ENCODE measurements at regions not wholly inside any gene's neighbourhood (a gene's known extent, or its start where the extent isn't known, plus 50 kb on each side); places are given as distances from the start of the nearest gene placed in this dataset.

DNA sequence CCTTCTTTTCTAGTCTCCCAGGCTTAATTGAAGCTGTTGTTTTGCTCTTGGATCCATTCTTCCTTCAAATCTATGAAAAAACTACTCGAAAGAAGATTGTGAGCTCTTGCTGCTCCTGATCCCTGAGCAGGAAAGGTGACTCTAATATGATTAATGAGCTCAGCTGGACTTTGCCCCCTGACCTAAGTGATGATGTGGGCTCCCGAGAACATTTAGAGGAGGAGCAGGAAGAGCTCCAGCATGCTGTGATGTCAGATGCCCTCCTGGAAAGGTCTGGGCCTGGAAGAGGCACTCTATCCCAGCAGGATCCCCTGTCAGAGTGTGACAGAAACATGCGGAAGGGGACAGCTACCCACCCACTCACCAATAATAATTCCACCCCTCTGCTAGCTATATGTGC is 117.9 kb upstream of the PELI1 start:
- peak overlapping the region in 1 of 2 donors; percentile 23 for H3K27ac ChIP-seq (ENCODE audit: low read depth in 2 of 2, low read length in 2 of 2)
- no peaks in the 10 kb centered on the region for H3K9me3 ChIP-seq (ENCODE audit: control insufficient read depth in 2 of 2, low read length in 2 of 2)
- no peak overlapping the region for H3K9ac ChIP-seq (ENCODE audit: low read depth in 1 of 2, low read length in 2 of 2)
- peaks cover 0 to 5% of the 10 kb centered on the region in 2 donors for H3K4me1 ChIP-seq (ENCODE audit: control insufficient read depth in 2 of 2, insufficient read depth in 2 of 2, low read length in 2 of 2)
- no peak overlapping the region for H3K4me3 ChIP-seq (ENCODE audit: low read length in 2 of 2)
- no peaks in the 10 kb centered on the region for H3K27me3 ChIP-seq (ENCODE audit: control insufficient read depth in 2 of 2, insufficient read depth in 2 of 2, low read length in 2 of 2)
- H3K36me3 ChIP-seq (ENCODE audit: control insufficient read depth in 2 of 2, insufficient read depth in 2 of 2, low read length in 2 of 2): no peaks in the 10 kb centered on the region

DNA sequence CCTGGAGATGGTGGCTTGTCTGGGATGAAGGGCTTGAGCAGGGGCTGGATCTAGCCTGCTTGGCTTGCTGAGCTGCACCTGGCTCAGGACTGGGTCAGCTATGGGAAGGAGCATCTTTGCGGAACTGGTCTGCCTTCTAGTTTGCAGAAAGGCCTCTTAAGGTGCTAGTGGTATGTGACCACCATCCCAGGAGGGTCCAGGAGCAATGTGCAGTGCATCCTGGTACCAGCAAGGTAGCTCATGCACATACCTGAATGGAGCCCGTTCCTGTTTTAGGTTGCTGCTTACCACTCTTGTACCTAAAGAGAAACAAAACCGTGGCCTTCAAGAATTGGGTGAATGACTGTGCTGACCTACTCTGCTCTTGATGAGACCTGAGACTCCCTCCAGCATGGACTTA is 118.6 kb upstream of the PELI1 start:
- Histone ChIP-seq H3K4me1 (ENCODE audit: control insufficient read depth in 2 of 2, insufficient read depth in 2 of 2, low read length in 2 of 2) (peaks cover 0 to 5% of the 10 kb centered on the region in 2 donors), H3K9ac (ENCODE audit: low read depth in 1 of 2, low read length in 2 of 2) (no peak overlapping the region), H3K9me3 (ENCODE audit: control insufficient read depth in 2 of 2, low read length in 2 of 2) (no peaks in the 10 kb centered on the region), H3K27me3 (ENCODE audit: control insufficient read depth in 2 of 2, insufficient read depth in 2 of 2, low read length in 2 of 2) (no peaks in the 10 kb centered on the region), H3K27ac (ENCODE audit: low read depth in 2 of 2, low read length in 2 of 2) (no peak overlapping the region), H3K36me3 (ENCODE audit: control insufficient read depth in 2 of 2, insufficient read depth in 2 of 2, low read length in 2 of 2) (no peaks in the 10 kb centered on the region), H3K4me3 (ENCODE audit: low read length in 2 of 2) (no peak overlapping the region)

DNA sequence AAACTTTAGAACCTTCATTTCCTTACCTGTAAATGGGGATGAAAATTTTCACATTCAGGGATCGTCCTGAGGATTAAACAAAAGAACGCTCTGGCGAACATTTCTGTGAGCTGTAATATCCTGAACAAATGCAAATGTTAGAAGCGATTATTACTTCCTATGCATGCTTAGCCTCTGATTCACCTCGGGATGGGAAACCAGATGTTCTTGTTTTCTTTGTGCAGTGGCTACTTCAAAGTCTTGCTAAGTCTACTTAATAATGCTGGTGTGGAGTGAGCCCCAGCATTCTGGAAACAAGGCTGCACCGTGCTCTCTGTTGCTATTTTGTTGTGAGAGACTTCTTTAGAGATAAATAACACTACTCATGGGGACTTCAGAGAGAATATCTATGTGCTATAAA is 119.1 kb upstream of the PELI1 start:
- H3K9ac ChIP-seq (ENCODE audit: low read depth in 1 of 2, low read length in 2 of 2): no peak overlapping the region
- no peaks in the 10 kb centered on the region for H3K9me3 ChIP-seq (ENCODE audit: control insufficient read depth in 2 of 2, low read length in 2 of 2)
- no peak overlapping the region for H3K4me3 ChIP-seq (ENCODE audit: low read length in 2 of 2)
- peaks cover 0 to 5% of the 10 kb centered on the region in 2 donors for H3K4me1 ChIP-seq (ENCODE audit: control insufficient read depth in 2 of 2, insufficient read depth in 2 of 2, low read length in 2 of 2)
- no peaks in the 10 kb centered on the region for H3K27me3 ChIP-seq (ENCODE audit: control insufficient read depth in 2 of 2, insufficient read depth in 2 of 2, low read length in 2 of 2)
- no peak overlapping the region for H3K27ac ChIP-seq (ENCODE audit: low read depth in 2 of 2, low read length in 2 of 2)
- no peaks in the 10 kb centered on the region for H3K36me3 ChIP-seq (ENCODE audit: control insufficient read depth in 2 of 2, insufficient read depth in 2 of 2, low read length in 2 of 2)

DNA sequence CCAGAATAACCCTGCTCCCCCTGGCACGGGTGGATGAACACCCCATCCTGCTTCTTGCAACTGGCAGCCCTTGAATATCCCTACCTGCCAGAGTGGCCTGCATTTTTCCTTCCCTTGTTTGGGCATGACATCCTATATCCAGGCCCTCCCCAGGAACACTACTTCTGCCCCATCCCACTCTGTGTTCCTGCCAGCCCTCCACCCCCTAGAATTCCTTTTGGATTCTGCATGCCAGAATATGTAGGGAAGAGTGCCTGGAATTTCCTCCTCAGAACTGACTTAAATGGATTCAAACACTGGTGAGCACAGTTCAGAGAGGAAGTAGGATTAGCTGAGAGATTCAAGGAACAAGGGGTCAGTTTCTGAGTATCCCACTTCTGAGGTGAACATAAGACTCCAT is 123.5 kb upstream of the PELI1 start:
- Histone ChIP-seq H3K4me3 (ENCODE audit: low read length in 2 of 2) (no peak overlapping the region), H3K36me3 (ENCODE audit: control insufficient read depth in 2 of 2, insufficient read depth in 2 of 2, low read length in 2 of 2) (no peaks in the 10 kb centered on the region), H3K27ac (ENCODE audit: low read depth in 2 of 2, low read length in 2 of 2) (no peak overlapping the region), H3K9me3 (ENCODE audit: control insufficient read depth in 2 of 2, low read length in 2 of 2) (peaks cover 0 to 5% of the 10 kb centered on the region in 2 donors), H3K4me1 (ENCODE audit: control insufficient read depth in 2 of 2, insufficient read depth in 2 of 2, low read length in 2 of 2) (peaks cover 0 to 1% of the 10 kb centered on the region in 2 donors), H3K9ac (ENCODE audit: low read depth in 1 of 2, low read length in 2 of 2) (no peak overlapping the region), H3K27me3 (ENCODE audit: control insufficient read depth in 2 of 2, insufficient read depth in 2 of 2, low read length in 2 of 2) (no peaks in the 10 kb centered on the region)

DNA sequence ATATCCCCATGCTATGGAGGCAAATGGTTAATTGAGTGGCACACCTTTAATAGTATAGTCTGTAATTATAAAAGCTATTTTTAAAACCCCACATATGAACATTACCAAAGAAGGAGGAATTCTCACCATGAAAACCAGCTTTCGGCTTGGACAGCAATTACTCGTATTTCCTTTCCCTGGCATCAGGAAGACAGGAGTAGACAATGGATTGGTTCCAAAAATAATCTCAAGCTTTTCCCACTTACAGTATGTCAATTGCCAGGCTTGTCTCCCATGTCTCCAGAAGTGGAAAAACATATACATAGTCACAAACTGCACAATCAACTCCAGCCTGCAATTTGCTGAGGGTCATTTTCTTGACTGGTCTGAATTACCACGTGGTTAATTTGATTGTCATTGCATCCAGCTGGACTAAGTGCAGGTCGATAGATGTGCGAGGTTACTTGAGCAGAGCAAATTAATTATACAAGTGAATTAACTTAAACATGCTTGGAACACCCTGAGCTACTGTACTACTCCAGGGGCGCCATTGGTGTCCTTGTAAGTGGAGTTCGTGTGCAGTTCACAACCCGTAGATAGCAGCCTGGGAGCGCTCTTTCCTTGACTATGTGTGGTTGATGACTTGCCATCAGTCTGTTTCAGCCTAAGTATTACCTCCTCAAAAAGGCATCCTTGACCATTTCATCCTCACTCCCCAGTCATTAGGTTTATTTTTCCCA is 124.3 kb upstream of the PELI1 start:
- H3K4me3 ChIP-seq (ENCODE audit: low read length in 2 of 2): no peak overlapping the region
- peaks cover 6 to 9% of the 10 kb centered on the region in 2 donors for H3K4me1 ChIP-seq (ENCODE audit: control insufficient read depth in 2 of 2, insufficient read depth in 2 of 2, low read length in 2 of 2)
- H3K36me3 ChIP-seq (ENCODE audit: control insufficient read depth in 2 of 2, insufficient read depth in 2 of 2, low read length in 2 of 2): no peaks in the 10 kb centered on the region
- no peak overlapping the region for H3K9ac ChIP-seq (ENCODE audit: low read depth in 1 of 2, low read length in 2 of 2)
- H3K9me3 ChIP-seq (ENCODE audit: control insufficient read depth in 2 of 2, low read length in 2 of 2): peaks cover 0 to 5% of the 10 kb centered on the region in 2 donors
- H3K27ac ChIP-seq (ENCODE audit: low read depth in 2 of 2, low read length in 2 of 2): no peak overlapping the region
- no peaks in the 10 kb centered on the region for H3K27me3 ChIP-seq (ENCODE audit: control insufficient read depth in 2 of 2, insufficient read depth in 2 of 2, low read length in 2 of 2)

DNA sequence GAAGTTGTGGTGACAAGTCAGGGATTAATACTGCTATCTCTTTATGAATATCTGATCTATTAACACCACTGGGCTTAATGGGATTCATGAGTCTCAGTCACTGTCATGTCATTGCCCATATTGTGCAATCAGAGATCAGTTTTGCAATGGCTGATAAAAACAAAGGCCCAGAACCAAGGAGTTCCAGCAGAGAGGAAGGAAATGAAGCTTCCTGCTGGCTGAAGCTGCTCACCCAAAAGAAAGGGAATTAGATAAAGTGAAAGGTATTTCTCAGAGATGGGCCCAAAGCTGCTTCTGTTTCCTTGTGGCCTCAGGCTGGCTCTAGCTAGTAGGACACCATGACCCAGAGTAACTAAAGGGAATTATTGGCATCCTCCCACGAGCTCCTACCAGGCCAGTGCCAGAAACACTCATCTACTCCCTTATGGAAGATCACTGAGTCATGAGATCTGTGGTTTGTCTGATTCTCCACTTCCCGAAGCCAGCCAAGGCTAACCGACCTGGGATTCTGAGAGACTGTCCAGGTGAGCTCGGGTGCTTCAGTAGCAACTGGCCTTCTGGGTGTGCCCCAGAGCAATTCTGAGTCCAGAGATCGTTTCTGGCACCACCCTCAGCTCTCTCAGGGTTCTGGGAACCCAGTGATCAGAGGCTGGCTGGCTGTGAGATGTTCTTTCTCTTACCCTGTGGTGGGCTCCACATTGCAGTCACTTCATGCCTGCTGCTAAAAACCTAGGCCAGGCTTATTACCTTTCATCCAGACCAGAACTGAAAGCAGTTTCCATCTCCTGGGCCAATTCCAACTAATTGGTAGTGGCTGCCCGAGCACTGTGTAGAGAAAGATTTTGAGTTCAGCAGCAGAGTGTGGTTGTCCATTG is 129.5 kb upstream of the PELI1 start:
- Histone ChIP-seq H3K27me3 (ENCODE audit: control insufficient read depth in 2 of 2, insufficient read depth in 2 of 2, low read length in 2 of 2) (no peaks in the 10 kb centered on the region), H3K4me1 (ENCODE audit: control insufficient read depth in 2 of 2, insufficient read depth in 2 of 2, low read length in 2 of 2) (peaks cover 12 to 18% of the 10 kb centered on the region in 2 donors), H3K9ac (ENCODE audit: low read depth in 1 of 2, low read length in 2 of 2) (peak overlapping the region in 1 of 2 donors; percentile 4), H3K36me3 (ENCODE audit: control insufficient read depth in 2 of 2, insufficient read depth in 2 of 2, low read length in 2 of 2) (no peaks in the 10 kb centered on the region), H3K9me3 (ENCODE audit: control insufficient read depth in 2 of 2, low read length in 2 of 2) (peaks cover 0 to 5% of the 10 kb centered on the region in 2 donors), H3K4me3 (ENCODE audit: low read length in 2 of 2) (peak overlapping the region in 1 of 2 donors; percentile 43), H3K27ac (ENCODE audit: low read depth in 2 of 2, low read length in 2 of 2) (peak overlapping the region; percentile 73 to 74)

DNA sequence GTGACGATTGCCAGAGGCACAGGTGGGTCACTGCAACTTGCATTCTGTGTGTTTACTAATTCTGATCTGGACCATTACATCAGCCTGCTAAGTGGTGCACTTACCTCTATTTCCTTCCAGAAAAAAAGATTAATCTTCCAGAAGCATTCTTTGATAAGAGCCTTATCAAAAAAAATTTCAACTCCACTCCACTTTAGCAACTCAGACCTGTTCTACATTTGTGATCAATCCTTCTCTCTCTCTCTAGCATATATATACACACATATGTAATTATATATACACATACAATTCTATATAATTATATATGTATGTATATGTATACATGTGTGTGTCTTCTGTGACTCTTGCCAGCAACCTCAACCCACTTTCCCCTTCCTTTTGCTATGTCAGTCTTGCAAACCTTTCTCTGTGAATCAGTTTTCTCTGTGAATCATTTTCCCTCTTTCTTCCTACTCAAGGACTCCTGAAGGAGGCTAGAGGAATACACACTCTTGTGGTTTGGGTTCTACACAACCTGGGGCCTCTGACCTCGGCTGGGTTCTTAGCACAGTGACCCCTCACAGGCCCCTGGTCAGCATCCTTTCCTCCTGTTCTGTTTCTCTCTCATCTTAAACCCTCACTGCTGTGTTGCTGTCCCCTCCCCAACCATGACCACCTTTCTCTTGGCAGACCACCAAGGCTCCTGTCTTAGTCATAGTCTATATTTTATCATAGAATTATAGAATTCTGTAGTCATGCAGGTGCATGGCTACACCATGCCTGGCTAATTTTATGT is 130.4 kb upstream of the PELI1 start:
- Histone ChIP-seq H3K27me3 (ENCODE audit: control insufficient read depth in 2 of 2, insufficient read depth in 2 of 2, low read length in 2 of 2) (no peaks in the 10 kb centered on the region), H3K4me1 (ENCODE audit: control insufficient read depth in 2 of 2, insufficient read depth in 2 of 2, low read length in 2 of 2) (peaks cover 12 to 18% of the 10 kb centered on the region in 2 donors), H3K4me3 (ENCODE audit: low read length in 2 of 2) (no peak overlapping the region), H3K36me3 (ENCODE audit: control insufficient read depth in 2 of 2, insufficient read depth in 2 of 2, low read length in 2 of 2) (no peaks in the 10 kb centered on the region), H3K9ac (ENCODE audit: low read depth in 1 of 2, low read length in 2 of 2) (peak overlapping the region in 1 of 2 donors; percentile 4), H3K27ac (ENCODE audit: low read depth in 2 of 2, low read length in 2 of 2) (peak overlapping the region in 1 of 2 donors; percentile 73), H3K9me3 (ENCODE audit: control insufficient read depth in 2 of 2, low read length in 2 of 2) (peaks cover 0 to 5% of the 10 kb centered on the region in 2 donors)

DNA sequence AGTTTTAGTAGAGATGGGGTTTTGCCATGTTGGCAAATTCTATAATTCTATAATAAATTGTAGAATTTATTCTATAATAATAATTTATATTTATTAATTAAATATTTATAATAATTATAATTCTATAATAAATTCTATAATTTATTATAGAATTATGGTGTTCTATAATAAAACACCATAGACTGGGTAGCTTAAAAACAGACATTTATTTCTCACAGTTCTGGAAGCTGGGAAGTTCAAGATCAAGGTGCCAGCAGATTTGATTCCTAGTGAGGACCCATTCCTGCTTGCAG is 130.9 kb upstream of the PELI1 start:
- no peaks in the 10 kb centered on the region for H3K36me3 ChIP-seq (ENCODE audit: control insufficient read depth in 2 of 2, insufficient read depth in 2 of 2, low read length in 2 of 2)
- H3K4me3 ChIP-seq (ENCODE audit: low read length in 2 of 2): no peak overlapping the region
- no peaks in the 10 kb centered on the region for H3K27me3 ChIP-seq (ENCODE audit: control insufficient read depth in 2 of 2, insufficient read depth in 2 of 2, low read length in 2 of 2)
- peaks cover 0 to 5% of the 10 kb centered on the region in 2 donors for H3K9me3 ChIP-seq (ENCODE audit: control insufficient read depth in 2 of 2, low read length in 2 of 2)
- peaks cover 12 to 18% of the 10 kb centered on the region in 2 donors for H3K4me1 ChIP-seq (ENCODE audit: control insufficient read depth in 2 of 2, insufficient read depth in 2 of 2, low read length in 2 of 2)
- no peak overlapping the region for H3K27ac ChIP-seq (ENCODE audit: low read depth in 2 of 2, low read length in 2 of 2)
- H3K9ac ChIP-seq (ENCODE audit: low read depth in 1 of 2, low read length in 2 of 2): no peak overlapping the region

DNA sequence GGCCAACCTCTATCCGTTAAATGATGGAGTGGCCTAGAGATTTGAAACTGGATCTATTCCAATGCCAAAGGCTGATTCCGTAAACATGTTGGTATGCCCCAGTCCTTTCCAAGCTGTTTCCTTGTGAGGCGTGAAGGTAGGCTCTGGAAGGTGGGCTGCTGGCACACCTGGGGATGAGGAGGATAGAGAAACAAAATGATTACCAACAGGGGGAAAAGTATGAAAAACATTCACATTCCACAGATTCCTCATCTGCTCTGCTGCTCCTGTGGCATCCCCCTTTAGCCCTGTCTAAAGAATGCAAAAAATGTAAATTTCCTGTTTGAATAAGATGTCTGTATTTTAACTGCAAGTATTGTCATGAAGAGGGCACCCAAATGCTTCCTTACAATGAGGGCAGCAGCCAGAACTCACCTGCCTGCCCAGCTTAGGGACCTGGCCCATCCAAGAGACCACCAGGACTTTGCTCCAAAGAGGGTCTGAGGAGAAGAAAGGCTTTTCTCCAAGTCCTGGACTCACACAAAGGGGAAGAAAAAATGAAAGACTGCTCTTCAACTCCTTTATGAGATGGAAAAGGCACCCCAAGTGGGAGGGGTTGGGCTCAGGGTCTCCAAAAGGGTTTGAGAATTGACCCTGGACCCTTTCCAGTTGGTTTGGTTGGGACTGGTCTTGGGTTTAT is 132.3 kb upstream of the PELI1 start:
- Histone ChIP-seq H3K4me3 (ENCODE audit: low read length in 2 of 2) (no peak overlapping the region), H3K36me3 (ENCODE audit: control insufficient read depth in 2 of 2, insufficient read depth in 2 of 2, low read length in 2 of 2) (no peaks in the 10 kb centered on the region), H3K9ac (ENCODE audit: low read depth in 1 of 2, low read length in 2 of 2) (no peak overlapping the region), H3K4me1 (ENCODE audit: control insufficient read depth in 2 of 2, insufficient read depth in 2 of 2, low read length in 2 of 2) (peaks cover 12 to 18% of the 10 kb centered on the region in 2 donors), H3K9me3 (ENCODE audit: control insufficient read depth in 2 of 2, low read length in 2 of 2) (no peaks in the 10 kb centered on the region), H3K27me3 (ENCODE audit: control insufficient read depth in 2 of 2, insufficient read depth in 2 of 2, low read length in 2 of 2) (no peaks in the 10 kb centered on the region), H3K27ac (ENCODE audit: low read depth in 2 of 2, low read length in 2 of 2) (no peak overlapping the region)
